Tibial nerve (tissue), 4 donors: ENCODE measurements at regions not wholly inside any gene's neighbourhood (a gene's known extent, or its start where the extent isn't known, plus 50 kb on each side); places are given as distances from the start of the nearest gene placed in this dataset.

Experiments used
- DNase-seq, 2 donors: peaks; one replicate each; pipeline ENCODE4 v3.0.0-alpha.2; 2019; ENCODE audit warnings: low spot score in 2 of 2
- H3K27ac ChIP-seq, 4 donors: fragments of 200-600 bp; sonication (generic) in 3 of 4; one replicate each; pipeline ENCODE4 v1.5.1; 2017 to 2019; ENCODE audit warnings: mild to moderate bottlenecking in 1 of 4
- H3K27me3 ChIP-seq, 2 donors: fragments of 200-600 bp; sonication (generic) in 1 of 2; one replicate each; pipeline versions ENCODE4 v1.5.1 to v1.6.0; 2017 to 2019
- H3K36me3 ChIP-seq, 3 donors: fragments of 200-600 bp; sonication (generic); one replicate each; pipeline ENCODE4 v1.5.1; 2018 to 2019
- H3K4me1 ChIP-seq, 4 donors: fragments of 200-600 bp; sonication (generic) in 3 of 4; one replicate each; pipeline ENCODE4 v1.5.1; 2017 to 2019
- H3K4me3 ChIP-seq, 4 donors: fragments of 200-600 bp; sonication (generic) in 3 of 4; one replicate each; pipeline ENCODE4 v1.5.1; 2017 to 2019; ENCODE audit warnings: mild to moderate bottlenecking in 1 of 4, moderate library complexity in 1 of 4
- H3K9me3 ChIP-seq, 4 donors: fragments of 200-600 bp; sonication (generic) in 3 of 4; one replicate each; pipeline ENCODE4 v1.5.1; 2017 to 2019
- EP300 ChIP-seq, 2 donors: sonication (generic); formaldehyde crosslinking; IDR thresholded peaks; one replicate each; pipeline ENCODE4 v1.6.1; 2017; ENCODE audit warnings: antibody characterized with exemption in 2 of 2, mild to moderate bottlenecking in 1 of 2
- POLR2A ChIP-seq, 2 donors: fragments of 450-650 bp; IDR thresholded peaks; one replicate each; pipeline ENCODE4 v1.6.1; 2017; ENCODE audit warnings: antibody characterized with exemption in 2 of 2, mild to moderate bottlenecking in 2 of 2, moderate library complexity in 2 of 2
- WGBS, 2 donors: methylation state at CpG; one replicate each; pipeline ENCODE4 v1.1.5; 2018; 5-methylcytosine and 5-hydroxymethylcytosine counted together
- TF ChIP-seq, protein P1 (sequence below), 5 experiments: fragments of 200-600 bp in 3 of 5; fragments of 450-650 bp in 2 of 5; sonication (generic) in 3 of 5; IDR thresholded peaks; one replicate each; pipeline ENCODE4 v1.5.1; 2016 to 2019; ENCODE audit warnings: antibody characterized with exemption in 5 of 5, mild to moderate bottlenecking in 3 of 5, moderate library complexity in 2 of 5

- WGBS, 2 donors: 89 to 92% methylated on average over 1 of the region's 1 CpG
- H3K9me3 ChIP-seq: no peaks in the 10 kb centered on the region
- H3K27me3 ChIP-seq: no peaks in the 10 kb centered on the region
- no peak overlapping the region for H3K27ac ChIP-seq
- no peak overlapping the region for H3K4me3 ChIP-seq
- DNase-seq: no peak
- H3K4me1 ChIP-seq: peaks cover 0 to 18% (median 6%) of the 10 kb centered on the region in 4 donors
- TF ChIP-seq, protein P1, sequence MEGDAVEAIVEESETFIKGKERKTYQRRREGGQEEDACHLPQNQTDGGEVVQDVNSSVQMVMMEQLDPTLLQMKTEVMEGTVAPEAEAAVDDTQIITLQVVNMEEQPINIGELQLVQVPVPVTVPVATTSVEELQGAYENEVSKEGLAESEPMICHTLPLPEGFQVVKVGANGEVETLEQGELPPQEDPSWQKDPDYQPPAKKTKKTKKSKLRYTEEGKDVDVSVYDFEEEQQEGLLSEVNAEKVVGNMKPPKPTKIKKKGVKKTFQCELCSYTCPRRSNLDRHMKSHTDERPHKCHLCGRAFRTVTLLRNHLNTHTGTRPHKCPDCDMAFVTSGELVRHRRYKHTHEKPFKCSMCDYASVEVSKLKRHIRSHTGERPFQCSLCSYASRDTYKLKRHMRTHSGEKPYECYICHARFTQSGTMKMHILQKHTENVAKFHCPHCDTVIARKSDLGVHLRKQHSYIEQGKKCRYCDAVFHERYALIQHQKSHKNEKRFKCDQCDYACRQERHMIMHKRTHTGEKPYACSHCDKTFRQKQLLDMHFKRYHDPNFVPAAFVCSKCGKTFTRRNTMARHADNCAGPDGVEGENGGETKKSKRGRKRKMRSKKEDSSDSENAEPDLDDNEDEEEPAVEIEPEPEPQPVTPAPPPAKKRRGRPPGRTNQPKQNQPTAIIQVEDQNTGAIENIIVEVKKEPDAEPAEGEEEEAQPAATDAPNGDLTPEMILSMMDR (IDR thresholded peaks at IDR 0.05): no peak
- no peak for TF ChIP-seq POLR2A (IDR thresholded peaks at IDR 0.05)
- TF ChIP-seq EP300 (IDR thresholded peaks at IDR 0.05): no peak
- no peaks in the 10 kb centered on the region for H3K36me3 ChIP-seq
Measured at GRCh38 chr5:143560378-143560777, 156.9 kb upstream of the NR3C1 start.

GRCh38 chr5:143559586-143560109 lies 156.2 kb upstream of the NR3C1 start:
- WGBS, 2 donors: 92 to 93% methylated on average over 1 of the region's 1 CpG
- no peak for TF ChIP-seq EP300 (IDR thresholded peaks at IDR 0.05)
- TF ChIP-seq, protein P1 (IDR thresholded peaks at IDR 0.05): no peak
- no peak for DNase-seq

GRCh38 chr5:143558048-143558447 lies 154.6 kb upstream of the NR3C1 start:
- H3K27ac ChIP-seq: no peak overlapping the region
- no peak for DNase-seq
- H3K9me3 ChIP-seq: no peaks in the 10 kb centered on the region
- no peaks in the 10 kb centered on the region for H3K27me3 ChIP-seq
- H3K4me1 ChIP-seq: peaks cover 0 to 10% (median 5%) of the 10 kb centered on the region in 4 donors
- H3K4me3 ChIP-seq: no peak overlapping the region
- H3K36me3 ChIP-seq: no peaks in the 10 kb centered on the region
- WGBS, 2 donors: 95 to 100% methylated on average over 1 of the region's 1 CpG
- TF ChIP-seq, protein P1 (IDR thresholded peaks at IDR 0.05): no peak
- TF ChIP-seq EP300 (IDR thresholded peaks at IDR 0.05) (no peak), POLR2A (IDR thresholded peaks at IDR 0.05) (no peak)

More at GRCh38 chr5:143559586-143560109, 156.2 kb upstream of the NR3C1 start:
- Histone ChIP-seq H3K27ac (no peak overlapping the region), H3K9me3 (no peaks in the 10 kb centered on the region), H3K4me3 (no peak overlapping the region), H3K27me3 (no peaks in the 10 kb centered on the region), H3K36me3 (no peaks in the 10 kb centered on the region), H3K4me1 (peaks cover 0 to 18% (median 6%) of the 10 kb centered on the region in 4 donors)

DNA sequence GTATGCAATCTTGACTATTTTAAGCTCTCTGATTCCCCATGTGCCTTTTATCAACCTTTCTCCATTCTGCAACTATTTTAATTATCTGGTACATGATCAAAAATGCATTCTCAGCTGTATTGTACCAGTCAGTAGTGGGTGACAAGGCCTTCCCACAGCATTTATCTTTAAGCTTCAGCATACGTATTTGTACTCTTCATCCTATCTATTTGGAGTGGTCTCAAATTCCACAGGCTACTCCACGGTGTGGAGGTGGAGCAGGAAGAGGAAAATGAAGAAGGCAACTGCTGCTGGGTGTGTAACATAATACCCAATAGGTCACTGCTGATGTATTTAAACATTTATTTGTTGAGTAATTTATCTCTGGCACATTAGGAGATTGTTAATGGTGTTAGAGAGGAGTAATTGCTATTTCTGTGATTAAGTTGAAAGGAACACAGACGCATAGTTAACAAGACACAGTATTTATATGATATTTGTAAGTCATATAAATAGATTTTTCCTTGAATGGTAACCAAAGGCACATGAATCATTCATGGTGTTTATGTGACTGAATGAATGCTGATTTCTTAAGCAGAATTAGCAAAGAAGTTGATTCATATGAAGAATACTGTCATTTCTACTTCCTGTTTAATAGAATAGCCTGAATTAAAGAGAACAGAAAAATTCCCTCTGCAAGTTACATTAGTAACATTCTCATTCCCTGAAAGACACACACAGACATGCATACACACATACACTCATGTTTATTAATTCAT lies 153.8 kb upstream of the NR3C1 start:
- Histone ChIP-seq H3K4me1 (peaks cover 0 to 5% (median 1%) of the 10 kb centered on the region in 4 donors), H3K27me3 (no peaks in the 10 kb centered on the region), H3K4me3 (no peak overlapping the region), H3K27ac (no peak overlapping the region), H3K9me3 (no peaks in the 10 kb centered on the region), H3K36me3 (no peaks in the 10 kb centered on the region)
- 25 to 34% methylated on average over 3 of the region's 3 CpGs for WGBS, 2 donors
- DNase-seq: no peak
- TF ChIP-seq, protein P1 (IDR thresholded peaks at IDR 0.05): no peak
- TF ChIP-seq POLR2A (IDR thresholded peaks at IDR 0.05) (no peak), EP300 (IDR thresholded peaks at IDR 0.05) (no peak)

DNA sequence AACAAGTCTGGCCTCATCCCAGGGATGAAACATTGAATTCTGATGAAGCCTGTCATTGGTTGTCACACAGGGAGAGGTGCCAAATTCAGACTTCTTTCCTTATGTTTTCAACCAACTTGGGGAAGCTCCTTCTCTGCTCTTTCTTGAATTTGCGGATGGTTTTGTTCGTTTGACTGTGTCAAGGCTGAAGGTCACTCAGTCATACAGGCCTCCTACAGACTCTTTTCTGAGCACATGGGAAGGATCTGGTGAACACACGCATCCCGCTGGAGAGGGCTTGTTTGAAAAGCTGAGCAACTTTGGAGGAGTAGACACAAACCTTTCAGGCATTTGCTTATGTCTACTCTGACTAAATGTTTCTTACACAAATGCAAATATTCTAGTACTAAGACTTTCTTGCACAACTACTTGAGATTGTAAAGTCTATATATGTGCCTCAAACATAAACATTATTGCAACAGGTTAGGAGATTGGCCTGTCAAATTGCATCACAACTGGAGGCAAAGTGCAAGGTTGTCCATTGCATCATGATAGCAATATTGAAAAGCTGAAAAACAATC lies 151.5 kb upstream of the NR3C1 start:
- H3K27me3 ChIP-seq: no peaks in the 10 kb centered on the region
- TF ChIP-seq EP300 (IDR thresholded peaks at IDR 0.05) (no peak), POLR2A (IDR thresholded peaks at IDR 0.05) (no peak)
- TF ChIP-seq, protein P1 (IDR thresholded peaks at IDR 0.05): no peak
- no peaks in the 10 kb centered on the region for H3K9me3 ChIP-seq
- DNase-seq: no peak
- no peaks in the 10 kb centered on the region for H3K36me3 ChIP-seq
- peaks cover 0 to 5% (median 1%) of the 10 kb centered on the region in 4 donors for H3K4me1 ChIP-seq
- WGBS, 2 donors: 55 to 64% methylated on average over 4 of the region's 4 CpGs
- no peak overlapping the region for H3K4me3 ChIP-seq
- no peak overlapping the region for H3K27ac ChIP-seq
